GM18870 (cell line): ENCODE measurements at regions not wholly inside any gene's neighbourhood (a gene's known extent, or its start where the extent isn't known, plus 50 kb on each side); places are given as distances from the start of the nearest gene placed in this dataset.

Source experiments
- ATAC-seq: cut with Tn5 transposase; IDR thresholded peaks from one replicate; pipeline ENCODE4 v1.9.1; 2021; ENCODE audit warnings: moderate library complexity; ENCODE audit not compliant: unreplicated experiment

- ATAC-seq: no peak
These were observed 89.1 kb downstream of the BBS10 start for GRCh38 chr12:76259106-76259505.

DNA sequence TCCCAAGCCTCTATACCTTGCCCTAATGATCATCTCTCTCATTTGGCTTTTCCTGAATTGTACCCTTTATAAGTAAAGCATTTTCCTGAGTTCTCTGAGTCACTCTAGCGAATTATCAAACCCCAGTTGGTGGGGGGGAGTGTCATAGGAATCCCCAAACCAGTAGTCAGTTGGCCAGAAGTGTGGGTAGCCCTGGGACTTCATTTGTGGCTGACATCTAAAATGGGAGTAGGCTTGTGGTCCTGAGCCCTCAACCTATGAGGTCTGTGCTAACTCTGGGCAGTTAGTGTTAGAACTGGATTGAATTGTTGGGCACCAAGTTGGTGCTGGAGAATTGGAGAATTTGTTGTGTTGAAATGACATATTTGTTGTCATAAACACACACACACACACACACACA, 91.3 kb downstream of the BBS10 start:
- no peak for ATAC-seq

DNA sequence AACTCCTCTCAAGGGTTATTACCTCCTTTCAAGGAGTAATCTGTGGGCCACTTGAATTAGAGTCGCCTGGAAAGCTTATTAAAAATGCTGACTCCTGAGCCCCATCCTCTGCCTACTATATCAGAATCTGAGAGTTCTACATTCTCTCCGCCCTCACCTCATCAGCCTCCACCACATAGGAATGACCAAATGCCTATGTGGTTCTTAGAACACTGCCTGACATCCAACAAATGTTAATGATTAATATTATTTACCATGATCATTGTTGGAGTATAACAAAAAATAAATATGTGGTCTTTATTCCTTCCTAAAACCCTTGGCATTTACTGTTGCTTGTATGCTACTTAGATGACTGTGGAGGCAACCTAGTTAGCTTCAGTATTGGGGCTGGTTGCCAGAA, 91.9 kb downstream of the BBS10 start:
- ATAC-seq: no peak

DNA sequence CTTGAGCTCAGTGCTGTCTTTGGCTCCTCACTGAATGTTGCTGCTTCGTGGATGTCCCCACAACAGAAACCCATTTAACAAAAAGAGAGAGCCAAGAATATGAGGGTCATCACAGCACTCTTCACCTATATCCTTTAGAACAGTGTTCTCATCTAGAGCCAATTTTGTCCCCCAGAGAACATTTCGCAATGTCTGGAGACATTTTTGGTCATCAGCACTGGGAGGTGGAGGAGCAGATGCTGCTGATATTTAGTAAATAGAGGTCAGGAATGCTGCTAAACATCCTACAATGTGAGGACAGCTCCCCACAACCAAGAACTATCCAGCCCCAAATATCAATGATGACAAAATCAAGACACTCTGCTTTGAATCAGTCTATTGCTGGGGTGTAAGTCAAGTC, 92.5 kb downstream of the BBS10 start:
- no peak for ATAC-seq

DNA sequence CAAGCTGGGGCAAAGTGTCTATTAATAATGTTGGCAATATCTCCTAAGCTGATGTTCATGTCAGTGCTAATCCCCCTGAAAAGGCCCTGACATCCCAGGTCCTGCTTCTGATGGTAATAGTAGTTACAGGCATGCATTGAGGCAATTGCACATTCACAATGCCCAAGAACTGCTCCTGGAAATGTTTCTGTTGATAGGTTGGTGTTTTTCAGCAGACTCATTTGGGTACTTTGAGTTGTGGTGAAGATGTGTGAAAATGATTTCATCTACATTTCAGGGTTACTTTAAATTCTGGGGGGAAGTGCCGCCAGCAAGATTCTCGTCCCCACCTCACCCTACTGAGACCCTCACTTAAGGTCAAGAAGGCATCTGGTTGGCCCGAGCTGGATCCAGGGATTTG, 92.9 kb downstream of the BBS10 start:
- no peak for ATAC-seq

DNA sequence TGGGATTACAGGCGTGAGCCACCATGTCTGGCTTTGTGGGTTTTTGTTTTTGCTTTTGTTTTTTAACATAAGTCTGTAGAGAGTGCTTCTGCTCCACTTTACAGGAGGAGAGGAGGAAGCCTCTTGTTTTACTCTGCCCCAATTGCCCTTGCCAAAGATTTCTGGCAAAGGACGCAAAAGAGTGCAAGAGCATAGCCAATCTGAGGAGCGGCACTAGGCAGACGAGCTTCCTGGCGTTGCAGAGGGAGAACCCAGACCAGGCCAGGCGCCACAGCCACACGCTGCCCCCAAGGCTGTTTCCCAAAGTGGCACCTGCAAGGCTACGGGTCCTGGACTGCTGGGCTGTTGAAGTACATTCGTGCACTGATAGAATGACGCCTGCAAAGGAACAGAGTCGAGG, 96.2 kb downstream of the BBS10 start:
- no peak for ATAC-seq

DNA sequence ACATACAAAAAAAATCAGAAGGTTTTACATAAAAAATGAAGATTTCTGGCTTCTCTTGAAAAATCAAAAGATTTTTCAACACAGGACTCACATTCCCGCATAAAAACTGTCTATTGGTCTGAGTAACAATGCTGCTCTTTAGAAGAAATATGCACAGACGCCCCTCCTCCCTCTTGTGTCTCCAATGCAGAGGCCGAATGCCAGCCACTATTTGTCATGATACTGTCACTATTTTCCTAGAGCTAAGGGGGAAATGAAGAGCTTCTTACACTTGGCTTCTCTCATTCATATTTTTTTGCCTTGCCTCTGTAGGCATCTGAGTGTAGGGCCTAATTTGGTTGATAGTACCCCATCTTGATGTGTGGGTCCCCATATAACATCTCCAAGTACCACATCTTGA, 98.0 kb downstream of the BBS10 start:
- ATAC-seq: no peak

GRCh38 chr12:76249501-76249900, 98.7 kb downstream of the BBS10 start:
- no peak for ATAC-seq

- no peak for ATAC-seq
These were observed 100.2 kb downstream of the BBS10 start for GRCh38 chr12:76247992-76248391.

GRCh38 chr12:76247026-76247646, 101.1 kb downstream of the BBS10 start:
- no peak for ATAC-seq

DNA sequence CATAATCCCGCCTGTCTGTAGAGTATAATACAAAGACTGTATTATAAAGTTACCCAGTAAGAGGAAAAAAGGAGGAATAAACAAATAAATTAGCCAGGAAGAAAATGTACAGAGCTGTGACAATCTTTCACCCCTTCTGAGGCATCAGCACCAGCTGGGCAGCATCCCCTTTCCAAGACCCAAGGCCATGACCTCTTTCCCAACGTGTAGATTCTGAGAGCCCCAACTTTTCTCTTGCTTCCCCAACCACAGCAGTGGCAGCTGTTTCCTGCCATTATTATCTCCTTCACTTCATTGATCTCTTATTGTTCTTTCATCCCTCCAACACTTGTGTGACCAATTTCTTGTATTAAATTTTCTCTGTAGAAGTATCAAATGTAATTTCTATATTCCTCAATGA, 101.6 kb downstream of the BBS10 start:
- no peak for ATAC-seq

GRCh38 chr12:76244300-76244699, 103.9 kb downstream of the BBS10 start:
- ATAC-seq: no peak

- no peak for ATAC-seq
These were observed 105.2 kb downstream of the BBS10 start for GRCh38 chr12:76242813-76243550.

DNA sequence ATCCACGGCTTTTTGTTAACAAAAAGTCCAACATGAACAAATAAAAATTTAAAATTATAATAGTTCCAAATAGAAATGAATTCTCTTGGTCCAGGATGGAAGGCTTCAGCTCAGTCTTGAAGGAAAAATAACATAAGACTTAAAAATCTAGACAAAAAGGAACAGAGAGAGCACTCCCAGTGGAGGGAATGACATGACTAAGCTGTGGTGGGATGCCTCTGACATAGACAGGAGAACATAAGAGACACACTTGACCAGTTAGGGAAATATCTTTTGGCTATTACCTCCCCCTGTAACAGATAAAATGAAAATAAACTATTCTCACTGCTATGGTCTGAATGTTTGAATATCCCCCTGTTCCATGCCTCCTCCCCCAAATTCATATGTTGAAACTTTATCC, 106.8 kb downstream of the BBS10 start:
- ATAC-seq: no peak

- ATAC-seq: no peak
These were observed 107.9 kb downstream of the BBS10 start for GRCh38 chr12:76240281-76240680.

GRCh38 chr12:76238688-76239087, 109.5 kb downstream of the BBS10 start:
- ATAC-seq: no peak

DNA sequence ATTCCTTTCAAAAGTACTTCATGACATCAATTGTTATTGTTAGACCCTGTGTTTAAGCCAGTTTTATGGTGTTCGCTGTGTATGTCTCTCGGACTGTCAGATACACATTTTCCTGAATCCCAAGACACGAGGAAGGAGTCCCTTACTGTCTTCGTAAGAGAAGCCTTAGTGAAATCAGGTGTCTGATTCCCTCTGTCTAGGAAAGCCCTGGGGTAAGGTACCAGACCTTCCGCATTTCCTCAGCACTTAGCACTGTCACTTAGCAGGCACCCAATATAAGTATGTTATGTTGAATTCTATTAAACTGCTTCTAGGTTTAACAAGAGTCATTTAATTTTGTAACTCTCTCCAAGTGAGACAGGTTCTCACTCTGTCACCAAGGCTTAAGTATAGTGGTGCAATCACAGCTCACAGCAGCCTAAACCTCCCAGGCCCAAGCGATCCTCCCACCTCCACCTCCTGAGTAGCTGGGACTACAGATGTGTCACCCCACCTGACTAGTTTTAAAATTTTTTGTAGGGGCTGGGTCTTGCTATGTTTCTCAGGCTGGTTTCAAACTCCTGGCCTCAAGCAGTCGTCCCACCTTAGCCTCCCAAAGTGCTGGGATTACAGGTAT, 111.0 kb downstream of the BBS10 start:
- no peak for ATAC-seq

DNA sequence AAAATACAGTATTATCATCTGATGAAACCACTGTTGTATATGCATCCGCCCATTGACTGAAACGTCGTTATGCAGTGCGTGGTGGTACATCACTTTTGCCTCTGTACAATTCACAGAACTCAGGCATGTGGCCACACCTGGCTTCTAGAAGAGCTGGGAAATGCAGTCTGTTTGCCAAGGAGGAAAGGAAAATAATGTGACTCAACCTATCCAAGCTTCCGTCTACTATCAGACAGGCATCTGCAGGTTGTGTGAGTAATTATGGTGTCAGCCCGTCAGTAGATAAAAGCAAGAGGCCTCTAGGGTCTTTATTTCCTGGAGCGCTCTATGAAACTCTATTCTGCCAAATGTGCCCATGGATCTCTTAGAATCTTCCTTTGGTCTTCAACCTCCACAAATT, 111.6 kb downstream of the BBS10 start:
- no peak for ATAC-seq

- no peak for ATAC-seq
These were observed 113.5 kb downstream of the BBS10 start for GRCh38 chr12:76234741-76235140.

DNA sequence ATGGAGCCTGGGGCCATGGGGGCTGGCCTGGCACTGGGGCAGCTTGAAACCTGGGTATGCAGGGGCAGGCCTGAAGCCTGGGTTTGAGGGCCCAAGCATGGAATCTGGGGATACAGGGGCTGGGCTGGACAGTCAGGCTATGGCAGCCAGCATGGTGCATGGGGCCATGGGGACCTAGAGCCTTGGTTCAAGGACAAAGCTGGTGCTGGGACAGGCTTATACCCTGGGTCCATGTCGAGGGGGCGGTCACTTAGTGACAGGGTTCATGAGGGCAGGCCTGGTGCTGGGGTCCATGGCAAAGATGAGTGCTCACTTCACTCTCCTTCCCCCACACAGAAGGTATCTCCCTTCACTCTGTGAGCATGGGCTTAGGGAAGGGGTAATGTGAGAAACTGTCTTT, 116.2 kb downstream of the BBS10 start:
- no peak for ATAC-seq

- ATAC-seq: no peak
These were observed 121.3 kb downstream of the BBS10 start for GRCh38 chr12:76226956-76227355.

GRCh38 chr12:76226397-76226796, 121.8 kb downstream of the BBS10 start:
- ATAC-seq: no peak
